ENCODE measurements at regions not wholly inside any gene's neighbourhood (a gene's known extent, or its start where the extent isn't known, plus 50 kb on each side); places are given as distances from the start of the nearest gene placed in this dataset.
"Not testable (repeated sequence)": the region's sequence is repeated elsewhere in the genome, so short reads cannot be mapped to it uniquely, and the experiment has no call there.

GRCh38 chr20:48440916-48441315 is 386.9 kb downstream of the PREX1 start:
- TF ChIP-seq, protein P1, sequence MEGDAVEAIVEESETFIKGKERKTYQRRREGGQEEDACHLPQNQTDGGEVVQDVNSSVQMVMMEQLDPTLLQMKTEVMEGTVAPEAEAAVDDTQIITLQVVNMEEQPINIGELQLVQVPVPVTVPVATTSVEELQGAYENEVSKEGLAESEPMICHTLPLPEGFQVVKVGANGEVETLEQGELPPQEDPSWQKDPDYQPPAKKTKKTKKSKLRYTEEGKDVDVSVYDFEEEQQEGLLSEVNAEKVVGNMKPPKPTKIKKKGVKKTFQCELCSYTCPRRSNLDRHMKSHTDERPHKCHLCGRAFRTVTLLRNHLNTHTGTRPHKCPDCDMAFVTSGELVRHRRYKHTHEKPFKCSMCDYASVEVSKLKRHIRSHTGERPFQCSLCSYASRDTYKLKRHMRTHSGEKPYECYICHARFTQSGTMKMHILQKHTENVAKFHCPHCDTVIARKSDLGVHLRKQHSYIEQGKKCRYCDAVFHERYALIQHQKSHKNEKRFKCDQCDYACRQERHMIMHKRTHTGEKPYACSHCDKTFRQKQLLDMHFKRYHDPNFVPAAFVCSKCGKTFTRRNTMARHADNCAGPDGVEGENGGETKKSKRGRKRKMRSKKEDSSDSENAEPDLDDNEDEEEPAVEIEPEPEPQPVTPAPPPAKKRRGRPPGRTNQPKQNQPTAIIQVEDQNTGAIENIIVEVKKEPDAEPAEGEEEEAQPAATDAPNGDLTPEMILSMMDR (IDR thresholded peaks at IDR 0.05; ENCODE audit: insufficient read depth, low read length): no peak
- DNase-seq (ENCODE audit: low read depth): no peak
- H3K4me3 ChIP-seq (ENCODE audit: low read depth, low read length): no peak overlapping the region

DNA sequence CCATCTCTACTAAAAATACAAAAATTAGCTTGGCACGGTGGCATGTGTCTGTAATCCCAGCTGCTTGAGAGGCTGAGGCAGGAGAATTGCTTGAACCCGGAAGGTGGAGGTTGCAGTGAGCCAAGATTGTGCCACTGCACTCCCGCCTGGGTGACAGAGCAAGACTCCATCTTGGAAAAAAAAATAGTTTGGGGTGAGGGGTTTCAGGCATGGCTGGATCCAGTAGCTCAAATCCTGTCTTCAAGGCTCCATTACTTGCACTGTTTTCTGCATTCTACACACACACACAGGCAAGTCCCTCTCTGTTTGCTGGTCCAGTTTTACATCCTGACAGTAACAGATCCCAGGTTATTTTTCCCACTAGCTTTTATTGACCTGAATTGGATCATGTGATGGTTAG is 387.5 kb downstream of the PREX1 start:
- not testable (repeated sequence) for H3K4me3 ChIP-seq (ENCODE audit: low read depth, low read length); DNase-seq (ENCODE audit: low read depth)

- no peak overlapping the region for H3K4me3 ChIP-seq (ENCODE audit: low read depth, low read length)
- no peak for DNase-seq (ENCODE audit: low read depth)
- TF ChIP-seq, protein P1 (IDR thresholded peaks at IDR 0.05; ENCODE audit: insufficient read depth, low read length): no peak
These were observed 390.7 kb downstream of the PREX1 start for GRCh38 chr20:48437146-48437545.

- H3K4me3 ChIP-seq (ENCODE audit: low read depth, low read length); DNase-seq (ENCODE audit: low read depth): not testable (repeated sequence)
These were observed 391.2 kb downstream of the PREX1 start for GRCh38 chr20:48436609-48437008.

DNA sequence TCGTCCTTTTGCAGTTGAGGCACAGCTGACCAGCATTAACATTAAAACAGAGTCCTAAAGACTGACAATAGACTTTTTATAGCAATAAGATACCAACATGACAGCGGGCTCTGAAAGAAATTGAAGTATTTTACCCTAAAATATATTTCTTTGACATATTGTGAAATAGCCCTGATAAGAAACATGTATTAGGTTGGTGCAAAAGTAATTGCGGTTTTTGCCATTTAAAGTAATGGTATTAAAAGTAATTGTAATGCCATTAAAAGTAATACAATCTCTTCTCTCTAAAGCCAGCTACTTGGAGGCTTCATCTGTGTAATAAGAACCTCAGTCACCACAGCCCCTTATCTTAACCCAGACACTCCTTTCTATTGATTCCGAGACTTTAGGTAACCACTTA is 394.6 kb downstream of the PREX1 start:
- H3K4me3 ChIP-seq (ENCODE audit: low read depth, low read length): no peak overlapping the region
- DNase-seq (ENCODE audit: low read depth): no peak
- TF ChIP-seq, protein P1 (IDR thresholded peaks at IDR 0.05; ENCODE audit: insufficient read depth, low read length): no peak

- TF ChIP-seq, protein P1 (IDR thresholded peaks at IDR 0.05; ENCODE audit: insufficient read depth, low read length): no peak
- no peak for DNase-seq (ENCODE audit: low read depth)
- H3K4me3 ChIP-seq (ENCODE audit: low read depth, low read length): no peak overlapping the region
These were observed 395.3 kb downstream of the PREX1 start for GRCh38 chr20:48432494-48432832.

DNA sequence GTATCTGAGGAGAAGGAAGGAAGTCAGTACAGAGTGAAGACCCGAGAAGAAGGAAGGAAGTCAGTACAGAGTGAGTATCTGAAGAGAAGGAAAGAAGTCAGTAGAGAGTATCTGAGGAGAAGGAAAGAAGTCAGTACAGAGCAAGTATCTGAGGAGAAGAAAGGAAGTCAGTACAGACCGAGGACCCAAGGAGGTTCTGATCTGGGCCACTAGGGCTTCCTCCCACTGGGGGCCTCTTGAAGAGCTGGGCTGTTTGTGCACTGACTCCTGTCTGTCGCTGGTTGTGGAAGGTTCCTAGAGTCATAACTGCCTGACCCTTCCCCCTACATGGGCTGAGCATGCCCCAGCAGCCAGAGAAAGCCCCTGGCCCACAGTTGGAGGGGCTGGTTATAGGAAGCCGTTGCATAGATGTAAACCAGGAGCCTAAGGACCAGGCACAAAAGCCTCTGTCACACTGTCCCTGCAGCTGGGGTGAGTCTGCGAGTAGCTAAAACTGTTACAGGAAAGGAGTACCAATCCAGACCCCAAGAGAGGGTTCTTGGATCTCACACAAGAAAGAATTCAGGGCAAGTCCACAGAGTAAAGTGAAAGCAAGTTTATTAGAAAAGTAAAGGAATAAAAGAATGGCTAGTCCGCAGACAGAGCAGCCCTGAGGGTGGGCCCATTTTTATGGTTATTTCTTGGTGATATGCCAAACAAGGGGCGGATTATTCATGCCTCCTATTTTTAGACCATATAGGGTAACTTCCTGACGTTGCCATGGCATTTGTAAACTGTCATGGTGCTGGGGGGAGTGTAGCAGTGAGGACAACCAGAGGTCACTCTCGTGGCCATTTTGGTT is 395.9 kb downstream of the PREX1 start:
- no peak for DNase-seq (ENCODE audit: low read depth)
- TF ChIP-seq, protein P1 (IDR thresholded peaks at IDR 0.05; ENCODE audit: insufficient read depth, low read length): no peak
- H3K4me3 ChIP-seq (ENCODE audit: low read depth, low read length): no peak overlapping the region

DNA sequence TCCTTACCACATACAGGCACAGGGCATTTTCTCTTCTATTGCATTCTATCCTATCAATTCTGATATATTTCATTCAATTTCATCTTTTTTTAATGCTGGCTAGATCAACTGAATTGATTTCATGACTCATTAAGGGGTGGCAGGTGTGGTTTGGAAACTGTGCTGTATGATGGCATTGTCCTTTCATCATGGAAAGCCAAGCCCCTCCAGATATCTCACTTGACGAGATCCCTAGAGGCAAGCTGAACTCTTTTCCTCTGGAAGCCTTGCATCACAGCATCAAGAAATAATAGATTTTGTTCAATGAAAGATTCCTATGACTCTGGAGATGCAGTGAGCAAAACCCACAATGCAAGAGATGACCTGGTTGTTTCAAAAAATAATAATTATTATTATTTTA is 401.2 kb downstream of the PREX1 start:
- TF ChIP-seq, protein P1 (IDR thresholded peaks at IDR 0.05; ENCODE audit: insufficient read depth, low read length): no peak
- DNase-seq (ENCODE audit: low read depth): no peak
- no peak overlapping the region for H3K4me3 ChIP-seq (ENCODE audit: low read depth, low read length)
